ENCODE measurements at regions not wholly inside any gene's neighbourhood (a gene's known extent, or its start where the extent isn't known, plus 50 kb on each side); places are given as distances from the start of the nearest gene placed in this dataset.
"Not testable (repeated sequence)": the region's sequence is repeated elsewhere in the genome, so short reads cannot be mapped to it uniquely, and the experiment has no call there.

DNA sequence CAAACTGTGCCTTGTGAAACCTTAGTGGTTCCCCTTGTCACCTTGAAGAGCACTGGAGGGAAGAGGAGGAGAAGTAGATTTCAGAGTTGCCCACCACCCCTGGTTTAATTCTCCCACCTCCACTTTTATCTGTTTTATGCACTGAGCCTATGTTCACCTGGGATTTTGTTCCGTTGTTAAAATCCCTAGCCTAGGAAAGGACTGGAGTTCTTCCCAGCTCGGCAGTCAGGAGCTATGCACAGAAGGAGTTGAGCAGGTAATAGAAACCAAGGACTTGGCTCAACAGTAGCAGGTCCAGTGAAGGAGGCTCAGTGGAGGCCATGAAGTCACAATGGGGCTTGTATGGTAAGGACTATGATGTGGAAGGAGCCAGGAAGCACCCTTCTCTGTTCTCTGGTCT, 182.4 kb upstream of the ADRA1D start:
- Mint-ChIP-seq H3K36me3 (no peaks in the 10 kb centered on the region), H3K27me3 (peaks cover under 1% of the 10 kb centered on the region)

DNA sequence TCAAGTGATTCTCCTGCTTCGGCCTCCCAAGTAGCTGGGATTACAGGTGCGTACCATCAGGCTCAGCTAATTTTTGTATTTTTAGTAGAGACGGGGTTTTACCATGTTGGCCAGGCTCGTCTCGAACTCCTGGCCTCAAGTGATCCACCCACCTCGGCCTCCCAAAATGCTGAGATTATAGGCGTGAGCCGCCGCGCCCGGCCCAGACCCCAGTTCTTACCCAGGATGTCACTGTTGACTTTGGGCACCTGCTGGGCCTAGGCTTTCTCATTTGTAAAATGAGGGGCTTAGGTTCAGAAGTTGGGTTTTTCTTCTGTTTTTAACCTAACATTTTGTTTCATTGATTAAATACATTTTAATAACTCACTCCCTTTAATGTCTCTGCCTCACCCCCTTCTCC, 181.7 kb upstream of the ADRA1D start:
- H3K9me3 Mint-ChIP-seq, H3K4me3 Mint-ChIP-seq, H3K27ac Mint-ChIP-seq, H3K36me3 Mint-ChIP-seq, H3K4me1 Mint-ChIP-seq, H3K27me3 Mint-ChIP-seq: not testable (repeated sequence)

More for the DNA sequence above, 182.4 kb upstream of the ADRA1D start:
- no peak overlapping the region for H3K27ac Mint-ChIP-seq
- H3K4me1 Mint-ChIP-seq, result no peaks in the 10 kb centered on the region
- no peak overlapping the region for H3K4me3 Mint-ChIP-seq
- H3K9me3 Mint-ChIP-seq, result no peaks in the 10 kb centered on the region

DNA sequence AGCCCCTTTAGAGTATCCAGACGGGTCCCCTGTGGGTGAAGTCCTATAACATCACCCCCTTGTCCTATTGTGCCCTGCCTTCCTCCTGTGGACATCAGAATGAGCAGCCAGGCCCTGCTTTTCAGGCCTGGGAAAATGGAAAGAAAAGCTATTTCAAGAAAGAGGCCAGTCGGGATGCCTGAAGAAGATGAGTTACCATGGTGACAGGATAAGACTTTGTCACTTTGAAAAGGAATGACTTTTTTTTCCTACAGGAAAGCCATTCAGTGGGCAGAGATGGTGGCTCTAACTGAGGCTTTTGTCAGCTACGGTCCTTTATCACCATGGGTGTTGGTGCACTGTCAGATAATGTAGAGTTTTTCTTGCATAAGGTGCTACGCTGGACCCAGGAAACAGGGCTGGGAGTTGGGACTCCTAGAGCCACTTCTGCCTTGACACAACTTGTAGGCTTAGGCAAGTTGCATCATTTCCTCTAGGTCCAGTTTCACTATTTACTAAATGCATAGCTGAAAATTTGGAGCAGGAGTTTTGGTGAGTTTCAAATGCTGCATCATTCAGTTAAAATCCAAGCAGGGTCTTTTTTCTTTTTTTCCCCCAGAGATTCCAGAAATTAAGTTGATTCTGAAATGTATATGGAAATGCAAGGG, 179.0 kb upstream of the ADRA1D start:
- Mint-ChIP-seq H3K9me3 (no peaks in the 10 kb centered on the region), H3K27me3 (peaks cover 3% of the 10 kb centered on the region), H3K4me3 (no peak overlapping the region), H3K36me3 (no peaks in the 10 kb centered on the region), H3K4me1 (no peaks in the 10 kb centered on the region), H3K27ac (no peak overlapping the region)

DNA sequence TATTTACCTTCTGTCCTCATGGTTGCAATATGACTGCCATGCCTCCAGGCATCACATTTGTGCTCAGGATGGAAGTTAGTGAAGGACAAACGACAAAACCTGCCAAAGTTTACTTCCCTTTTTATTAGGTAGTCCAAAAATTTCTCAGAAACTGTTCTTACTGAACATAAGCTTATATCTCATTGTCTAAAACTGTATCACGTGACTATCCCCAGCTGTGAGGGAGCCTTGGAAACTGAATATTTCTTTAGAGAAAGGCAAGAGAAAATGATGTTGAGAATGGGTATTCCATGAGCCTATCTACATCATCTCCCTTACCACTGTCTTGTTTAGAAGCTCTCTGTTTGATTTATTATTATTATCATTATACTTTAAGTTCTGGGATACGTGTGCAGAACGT, 169.1 kb upstream of the ADRA1D start:
- Mint-ChIP-seq H3K27me3 (peaks cover 5% of the 10 kb centered on the region), H3K9me3 (no peaks in the 10 kb centered on the region), H3K4me3 (no peak overlapping the region), H3K27ac (no peak overlapping the region), H3K36me3 (no peaks in the 10 kb centered on the region), H3K4me1 (no peaks in the 10 kb centered on the region)

DNA sequence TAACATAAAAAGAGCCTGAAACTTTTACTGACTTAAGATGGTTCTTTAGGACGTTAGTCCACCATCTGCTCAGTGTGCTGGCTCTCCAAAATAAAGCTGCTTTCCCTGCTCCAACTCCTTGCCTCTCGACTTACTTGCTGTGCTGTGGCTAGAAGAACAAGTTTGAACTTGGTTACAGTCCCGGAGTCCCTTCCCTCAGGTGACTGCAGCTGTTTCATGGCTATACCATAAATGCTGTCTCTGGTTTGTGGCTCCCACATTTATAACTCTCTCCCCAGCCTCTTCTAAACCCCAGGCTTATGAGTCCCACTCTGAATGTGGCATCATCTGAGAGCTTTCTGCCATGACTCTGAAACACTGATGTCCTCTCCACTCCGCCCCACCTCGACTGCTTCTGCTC, 166.2 kb upstream of the ADRA1D start:
- no peaks in the 10 kb centered on the region for H3K4me1 Mint-ChIP-seq
- H3K9me3 Mint-ChIP-seq, result no peaks in the 10 kb centered on the region
- no peaks in the 10 kb centered on the region for H3K36me3 Mint-ChIP-seq
- H3K27me3 Mint-ChIP-seq, result peaks cover 4% of the 10 kb centered on the region
- H3K27ac Mint-ChIP-seq, result no peak overlapping the region
- H3K4me3 Mint-ChIP-seq, result no peak overlapping the region

DNA sequence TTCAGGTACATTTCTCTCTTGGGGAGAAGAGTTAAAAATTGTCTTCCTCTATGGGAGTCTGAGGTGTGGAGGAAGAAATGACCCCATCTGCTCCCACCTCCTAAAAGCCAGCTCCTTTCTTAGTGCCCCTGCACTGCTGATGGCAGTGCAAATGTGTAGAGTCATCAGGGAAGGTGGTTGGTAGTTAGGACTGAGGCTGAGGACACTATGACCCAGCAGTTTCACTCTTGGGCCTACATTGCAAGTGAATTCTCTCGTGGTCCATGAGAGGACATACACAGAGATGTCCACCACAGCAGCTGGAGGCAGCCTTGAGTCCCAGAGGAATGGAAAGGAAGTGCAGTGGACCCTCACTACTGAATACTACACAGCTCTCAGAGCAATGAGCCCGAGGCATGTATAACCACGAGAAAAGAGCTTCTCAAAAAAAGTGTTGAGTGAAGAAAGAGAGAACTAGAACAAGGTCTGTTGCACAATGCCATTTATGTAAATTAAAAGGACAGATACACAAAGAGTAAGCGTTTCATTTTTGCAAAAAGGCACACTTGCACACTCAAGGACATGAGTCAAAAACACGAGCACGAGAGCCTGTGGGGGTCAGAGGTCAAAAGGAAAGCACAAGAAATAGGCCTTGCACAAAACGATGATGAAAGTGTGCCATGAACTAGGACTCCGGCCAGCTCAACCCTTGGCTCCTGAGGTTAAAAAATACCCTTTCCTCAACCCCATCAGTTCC, 164.4 kb upstream of the ADRA1D start:
- H3K9me3 Mint-ChIP-seq, result no peaks in the 10 kb centered on the region
- H3K4me3 Mint-ChIP-seq, result no peak overlapping the region
- H3K36me3 Mint-ChIP-seq, result no peaks in the 10 kb centered on the region
- H3K4me1 Mint-ChIP-seq, result no peaks in the 10 kb centered on the region
- H3K27me3 Mint-ChIP-seq, result peaks cover 7% of the 10 kb centered on the region
- H3K27ac Mint-ChIP-seq, result no peak overlapping the region

DNA sequence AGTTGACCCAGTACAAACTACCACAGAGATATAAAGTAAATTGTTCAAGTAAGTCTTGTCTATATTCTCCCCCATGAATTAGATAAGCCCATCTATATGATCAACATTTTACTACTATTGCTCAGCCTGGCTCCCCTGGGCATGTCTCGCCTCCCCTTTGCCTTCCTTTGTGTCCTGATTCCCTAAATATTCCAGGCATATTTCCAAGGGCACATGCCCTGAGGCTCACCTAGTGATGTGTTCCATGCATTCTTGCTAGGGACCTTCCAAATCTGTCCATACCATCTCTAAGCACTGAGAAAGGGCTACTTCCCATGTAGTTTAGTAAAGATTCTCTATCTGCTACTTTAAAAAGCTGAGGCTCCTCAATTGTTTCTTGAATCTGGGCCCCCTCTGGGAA, 163.1 kb upstream of the ADRA1D start:
- Mint-ChIP-seq H3K9me3 (no peaks in the 10 kb centered on the region), H3K4me1 (no peaks in the 10 kb centered on the region), H3K4me3 (no peak overlapping the region), H3K36me3 (no peaks in the 10 kb centered on the region), H3K27ac (no peak overlapping the region), H3K27me3 (peaks cover 7% of the 10 kb centered on the region)

DNA sequence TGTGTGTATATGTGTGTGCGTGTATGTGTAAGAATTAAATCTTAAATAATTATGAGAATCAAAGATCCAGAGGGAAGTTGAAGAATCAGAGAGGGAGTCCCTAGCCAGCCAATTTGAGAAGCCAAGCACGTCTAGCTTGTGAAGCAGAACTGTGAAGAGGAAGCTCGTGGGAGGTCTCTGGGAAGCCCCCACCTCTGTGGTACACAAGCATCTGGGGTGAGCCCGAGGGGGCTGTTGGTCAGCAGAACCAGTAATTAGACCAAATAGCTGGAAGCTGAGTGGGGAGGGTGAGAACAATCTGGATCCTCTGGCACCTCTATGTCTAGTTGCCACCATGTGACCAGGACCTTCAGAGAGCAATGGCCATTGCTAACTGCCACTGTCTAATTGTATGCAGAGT, 162.7 kb upstream of the ADRA1D start:
- H3K4me1 Mint-ChIP-seq, result no peaks in the 10 kb centered on the region
- no peak overlapping the region for H3K4me3 Mint-ChIP-seq
- H3K27me3 Mint-ChIP-seq, result peaks cover 7% of the 10 kb centered on the region
- no peak overlapping the region for H3K27ac Mint-ChIP-seq
- H3K36me3 Mint-ChIP-seq, result no peaks in the 10 kb centered on the region
- H3K9me3 Mint-ChIP-seq, result no peaks in the 10 kb centered on the region

DNA sequence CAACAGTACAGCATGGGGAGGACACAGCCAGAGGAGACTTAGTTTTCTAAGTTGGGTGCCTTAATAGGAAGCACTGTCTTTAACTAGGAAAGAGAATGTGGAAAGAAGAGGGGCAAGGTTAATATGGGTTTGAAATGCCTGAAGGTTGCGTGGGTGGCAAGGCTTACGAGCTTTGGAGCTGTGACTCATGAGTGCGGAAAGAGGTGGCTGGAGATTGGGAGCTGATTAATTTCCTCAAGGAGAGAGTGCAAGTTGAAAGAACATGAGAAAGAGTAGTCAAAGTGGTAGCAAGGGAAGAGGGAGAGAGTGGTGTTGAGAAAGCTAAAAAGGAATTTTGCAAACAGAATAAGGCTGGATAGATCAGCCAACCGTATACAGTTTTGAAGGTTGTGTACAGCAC, 157.5 kb upstream of the ADRA1D start:
- Mint-ChIP-seq H3K27ac (no peak overlapping the region), H3K4me1 (no peaks in the 10 kb centered on the region), H3K36me3 (no peaks in the 10 kb centered on the region)

DNA sequence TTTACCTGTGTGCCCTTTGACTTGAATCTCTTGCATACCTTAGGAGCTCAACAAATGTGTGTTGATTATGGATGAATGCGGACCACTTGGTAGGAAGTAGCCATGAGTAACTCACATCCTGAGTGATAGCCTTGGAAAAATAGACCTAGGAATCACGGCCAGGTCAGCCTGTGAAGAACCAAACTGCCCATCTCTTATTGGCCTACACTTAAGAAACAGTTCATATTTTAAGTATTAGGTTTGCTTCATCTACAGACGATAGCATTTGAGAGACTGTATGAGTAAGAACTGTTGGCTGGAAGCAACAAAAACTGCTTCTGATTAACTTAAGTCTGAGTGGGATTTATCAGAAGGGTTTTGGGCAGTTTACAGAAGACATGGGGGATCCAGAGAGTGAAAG, 152.5 kb upstream of the ADRA1D start:
- Mint-ChIP-seq H3K27ac (no peak overlapping the region), H3K4me3 (no peak overlapping the region), H3K27me3 (peaks cover 26% of the 10 kb centered on the region), H3K9me3 (peaks cover 11% of the 10 kb centered on the region), H3K36me3 (peaks cover 4% of the 10 kb centered on the region), H3K4me1 (no peaks in the 10 kb centered on the region)

More for the DNA sequence above, 157.5 kb upstream of the ADRA1D start:
- H3K27me3 Mint-ChIP-seq, result peaks cover 12% of the 10 kb centered on the region
- no peak overlapping the region for H3K4me3 Mint-ChIP-seq
- no peaks in the 10 kb centered on the region for H3K9me3 Mint-ChIP-seq

DNA sequence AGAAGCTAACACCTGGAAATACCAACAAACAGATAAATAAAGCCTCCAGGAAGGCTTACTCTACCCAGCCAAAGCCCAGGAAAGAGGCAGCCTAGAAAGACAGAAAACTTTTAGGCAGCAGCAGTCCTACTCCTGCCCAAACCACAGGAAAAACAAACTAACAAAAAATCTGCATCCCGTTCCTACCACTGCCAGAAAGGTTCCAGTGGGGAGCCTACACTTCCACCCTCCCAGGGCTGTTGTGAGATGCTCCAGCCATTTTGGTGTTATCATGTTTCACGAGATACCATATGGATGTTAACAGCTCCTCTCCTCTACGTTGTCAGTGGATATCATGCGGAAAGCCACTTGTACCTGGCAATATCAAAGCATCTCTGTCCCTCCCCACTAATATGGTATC, 135.9 kb upstream of the ADRA1D start:
- Mint-ChIP-seq H3K36me3 (no peaks in the 10 kb centered on the region), H3K27ac (no peak overlapping the region), H3K27me3 (peaks cover 17% of the 10 kb centered on the region), H3K4me1 (no peaks in the 10 kb centered on the region), H3K9me3 (peaks cover 4% of the 10 kb centered on the region), H3K4me3 (no peak overlapping the region)

DNA sequence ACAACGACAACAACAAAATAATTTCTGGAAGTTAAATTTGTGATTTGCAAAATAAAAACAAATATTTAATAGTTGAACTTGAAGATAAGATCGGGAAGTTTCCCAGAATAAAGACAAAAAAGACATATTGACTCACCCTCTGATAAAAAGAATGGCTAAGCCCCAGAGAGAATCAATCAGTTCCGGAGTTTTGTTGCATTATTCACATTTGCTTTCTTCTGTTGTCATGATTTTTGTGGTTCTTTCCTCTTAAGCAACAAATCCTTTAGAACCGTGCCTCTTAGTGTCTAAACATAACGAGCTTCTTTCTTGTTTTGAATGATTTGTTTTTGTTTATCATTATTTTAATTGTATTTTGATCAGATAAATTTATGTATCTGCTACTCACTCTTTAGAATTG, 134.9 kb upstream of the ADRA1D start:
- Mint-ChIP-seq H3K9me3 (peaks cover 4% of the 10 kb centered on the region), H3K27me3 (peaks cover 21% of the 10 kb centered on the region), H3K36me3 (no peaks in the 10 kb centered on the region), H3K27ac (no peak overlapping the region), H3K4me1 (no peaks in the 10 kb centered on the region), H3K4me3 (no peak overlapping the region)

DNA sequence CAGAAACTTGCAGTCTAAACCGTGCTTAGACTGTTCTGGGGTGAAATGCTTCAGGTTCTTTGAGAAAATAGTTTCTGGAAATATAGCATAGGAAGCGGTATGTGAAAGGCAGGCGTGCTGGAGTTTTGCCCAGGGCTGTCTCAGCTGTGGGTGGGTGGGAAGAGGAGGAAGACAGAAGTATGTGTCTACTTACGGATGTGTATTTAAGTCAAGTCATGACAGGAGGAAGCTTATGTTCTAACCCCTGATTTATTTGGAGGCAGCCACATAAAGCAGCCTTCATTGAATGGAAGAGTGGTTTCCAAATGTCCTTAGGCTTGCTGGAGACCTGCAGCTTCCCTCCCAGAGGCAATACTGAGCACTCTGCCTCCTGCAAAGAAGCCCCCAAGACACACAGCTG, 126.8 kb upstream of the ADRA1D start:
- H3K27ac Mint-ChIP-seq, result no peak overlapping the region
- H3K27me3 Mint-ChIP-seq, result peaks cover 16% of the 10 kb centered on the region
- H3K4me3 Mint-ChIP-seq, result no peak overlapping the region
- peaks cover 3% of the 10 kb centered on the region for H3K4me1 Mint-ChIP-seq
- H3K36me3 Mint-ChIP-seq, result no peaks in the 10 kb centered on the region
- no peaks in the 10 kb centered on the region for H3K9me3 Mint-ChIP-seq

DNA sequence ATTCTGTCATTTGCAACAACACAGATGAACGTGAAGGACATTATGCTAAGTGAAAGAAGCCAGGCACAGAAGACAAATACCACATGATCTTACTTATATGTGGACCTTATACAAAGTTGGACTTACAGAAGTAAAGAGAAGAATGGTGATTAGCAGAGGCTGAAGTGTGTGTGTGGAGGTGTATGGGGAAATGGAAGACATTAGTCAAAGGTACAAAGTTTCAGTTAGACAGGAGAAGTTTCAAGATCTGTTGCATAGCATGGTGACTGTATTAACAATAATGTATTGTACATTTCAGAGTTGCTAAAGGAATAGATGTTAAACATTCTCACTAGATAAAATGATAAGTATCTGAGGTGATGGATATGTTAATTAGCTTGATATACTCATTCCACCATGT, 124.4 kb upstream of the ADRA1D start:
- peaks cover 18% of the 10 kb centered on the region for H3K4me1 Mint-ChIP-seq
- H3K36me3 Mint-ChIP-seq, result no peaks in the 10 kb centered on the region
- no peak overlapping the region for H3K27ac Mint-ChIP-seq
- no peak overlapping the region for H3K4me3 Mint-ChIP-seq
- no peaks in the 10 kb centered on the region for H3K9me3 Mint-ChIP-seq
- H3K27me3 Mint-ChIP-seq, result peaks cover 6% of the 10 kb centered on the region

DNA sequence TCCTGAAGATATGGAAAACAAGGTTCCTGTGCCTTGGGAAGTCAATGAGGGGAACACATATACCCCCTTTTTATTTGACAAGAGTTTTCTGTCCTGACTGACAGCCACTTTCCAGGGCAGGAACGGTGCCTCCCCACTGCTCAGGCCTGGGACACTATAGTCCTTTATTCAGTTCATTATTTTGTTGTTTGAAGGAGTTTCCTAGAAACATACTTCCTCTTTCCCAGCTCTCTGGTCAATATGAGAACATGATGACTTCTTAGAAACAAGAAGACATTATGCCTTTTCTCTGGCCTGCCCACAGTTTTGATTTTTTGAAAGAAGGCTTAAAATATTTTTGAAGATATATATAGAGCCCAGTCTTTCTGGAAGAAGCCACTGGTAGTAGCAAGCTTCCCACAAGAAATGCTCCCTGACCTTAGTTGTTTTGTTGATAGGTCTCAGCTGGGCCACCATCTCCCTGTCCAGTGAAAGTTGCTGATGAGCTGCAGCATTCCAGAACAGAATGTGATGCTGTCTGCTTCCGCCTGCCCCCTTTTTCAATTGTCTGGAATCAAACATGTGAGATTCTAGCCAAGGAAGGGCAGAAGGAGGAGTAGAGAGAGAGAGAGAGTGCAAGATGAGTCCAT, 122.7 kb upstream of the ADRA1D start:
- Mint-ChIP-seq H3K9me3 (no peaks in the 10 kb centered on the region), H3K4me3 (no peak overlapping the region), H3K36me3 (no peaks in the 10 kb centered on the region), H3K27ac (no peak overlapping the region), H3K27me3 (peaks cover 4% of the 10 kb centered on the region), H3K4me1 (peaks cover 18% of the 10 kb centered on the region)

DNA sequence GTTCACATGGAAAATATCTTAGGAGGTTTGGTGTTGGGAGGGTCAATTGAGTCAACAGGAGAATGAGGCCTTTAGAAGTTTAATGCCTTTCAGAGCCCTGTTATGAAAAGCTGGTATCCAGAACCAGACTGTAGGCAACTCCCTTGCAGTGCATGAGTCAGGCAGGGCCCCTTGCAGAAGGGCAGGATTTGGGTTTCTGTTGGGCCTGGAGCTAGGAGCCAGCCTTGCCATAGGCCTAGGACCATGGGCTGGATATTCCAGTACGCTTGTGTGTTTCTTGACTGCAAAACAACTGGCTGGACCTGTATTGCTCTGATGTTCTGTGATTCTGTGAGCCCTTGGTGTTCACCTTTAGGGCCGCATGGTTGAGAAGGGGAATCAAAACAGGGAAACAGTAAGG, 121.8 kb upstream of the ADRA1D start:
- Mint-ChIP-seq H3K4me1 (peaks cover 18% of the 10 kb centered on the region), H3K27me3 (peaks cover 4% of the 10 kb centered on the region), H3K27ac (no peak overlapping the region), H3K4me3 (no peak overlapping the region), H3K36me3 (no peaks in the 10 kb centered on the region), H3K9me3 (no peaks in the 10 kb centered on the region)
